Liver (tissue), 7 donors: ENCODE measurements at regions not wholly inside any gene's neighbourhood (a gene's known extent, or its start where the extent isn't known, plus 50 kb on each side); places are given as distances from the start of the nearest gene placed in this dataset.

ENCODE experiments used
- DNase-seq: peaks from one replicate; pipeline ENCODE4 v3.0.0-alpha.2; 2017; ENCODE audit warnings: low spot score
- H3K27ac ChIP-seq, 2 donors: one replicate each; pipeline ENCODE4 v1.7.0; 2013; ENCODE audit warnings: inconsistent platforms in 2 of 2, low read length in 2 of 2, control low read depth in 1 of 2, low read depth in 1 of 2, mild to moderate bottlenecking in 1 of 2
- H3K27me3 ChIP-seq, 4 donors: one replicate each; pipeline versions ENCODE4 v1.6.1 to v1.7.0; 2013; ENCODE audit warnings: low read length in 3 of 4, inconsistent platforms in 1 of 4, mild to moderate bottlenecking in 1 of 4, moderate library complexity in 1 of 4; ENCODE audit not compliant: control insufficient read depth in 4 of 4, insufficient read depth in 4 of 4
- H3K36me3 ChIP-seq, 4 donors: one replicate each; pipeline versions ENCODE4 v1.6.1 to v1.7.0; 2013; ENCODE audit warnings: low read length in 3 of 4, mild to moderate bottlenecking in 3 of 4, low read depth in 1 of 4, moderate library complexity in 1 of 4; ENCODE audit not compliant: control insufficient read depth in 4 of 4, insufficient read depth in 3 of 4
- H3K4me1 ChIP-seq, 4 donors: one replicate each; pipeline versions ENCODE4 v1.6.1 to v1.7.0; 2013; ENCODE audit warnings: low read length in 3 of 4, mild to moderate bottlenecking in 3 of 4, moderate library complexity in 1 of 4; ENCODE audit not compliant: control insufficient read depth in 4 of 4, insufficient read depth in 4 of 4
- H3K4me3 ChIP-seq, 3 donors: one replicate each; pipeline versions ENCODE4 v1.6.1 to v1.7.0; 2013; ENCODE audit warnings: low read length in 3 of 3, control low read depth in 1 of 3, low read depth in 1 of 3, mild to moderate bottlenecking in 1 of 3
- H3K9ac ChIP-seq, 2 donors: one replicate each; pipeline ENCODE4 v1.7.0; 2013; ENCODE audit warnings: low read length in 2 of 2, mild to moderate bottlenecking in 2 of 2, moderate library complexity in 2 of 2, control low read depth in 1 of 2, low read depth in 1 of 2
- H3K9me3 ChIP-seq, 4 donors: one replicate each; pipeline versions ENCODE4 v1.6.1 to v1.7.0; 2013; ENCODE audit warnings: low read length in 3 of 4; ENCODE audit not compliant: control insufficient read depth in 4 of 4
- EGR1 ChIP-seq, 2 donors: IDR thresholded peaks; 2 replicates each; pipeline ENCODE4 v1.6.1; 2016 to 2018; ENCODE audit warnings: antibody characterized with exemption in 2 of 2, low read depth in 2 of 2
- FOXA1 ChIP-seq: IDR thresholded peaks from 2 replicates; pipeline ENCODE4 v1.6.1; 2016; ENCODE audit warnings: antibody characterized with exemption
- FOXA2 ChIP-seq: IDR thresholded peaks from 2 replicates; pipeline ENCODE4 v1.6.1; 2016; ENCODE audit warnings: antibody characterized with exemption
- GABPA ChIP-seq, 2 donors: IDR thresholded peaks in 1 of 2; conservative IDR thresholded peaks in 1 of 2; 2 replicates each; pipeline ENCODE4 v1.6.1; 2016; ENCODE audit warnings: antibody characterized with exemption in 2 of 2, mild to moderate bottlenecking in 1 of 2, moderate library complexity in 1 of 2
- HNF4G ChIP-seq: IDR thresholded peaks from 2 replicates; pipeline ENCODE4 v1.6.1; 2016; ENCODE audit warnings: antibody characterized with exemption
- JUND ChIP-seq, 2 donors: IDR thresholded peaks; 2 replicates each; pipeline ENCODE4 v1.6.1; 2016; ENCODE audit warnings: antibody characterized with exemption in 2 of 2
- NR2F2 ChIP-seq: IDR thresholded peaks from 2 replicates; pipeline ENCODE4 v1.6.1; 2016; ENCODE audit warnings: antibody characterized with exemption
- RAD21 ChIP-seq, 2 donors: IDR thresholded peaks; 2 replicates each; pipeline ENCODE4 v1.6.1; 2016; ENCODE audit warnings: antibody characterized with exemption in 2 of 2, mild to moderate bottlenecking in 2 of 2
- RXRA ChIP-seq, 2 donors: IDR thresholded peaks; 2 replicates each; pipeline ENCODE4 v1.6.1; 2017 to 2018; ENCODE audit warnings: antibody characterized with exemption in 2 of 2, mild to moderate bottlenecking in 1 of 2
- TAF1 ChIP-seq: conservative IDR thresholded peaks from 2 replicates; pipeline ENCODE4 v1.6.1; 2016; ENCODE audit warnings: antibody characterized with exemption, mild to moderate bottlenecking
- YY1 ChIP-seq: IDR thresholded peaks from 2 replicates; pipeline ENCODE4 v1.6.1; 2016; ENCODE audit warnings: antibody characterized with exemption, mild to moderate bottlenecking
- WGBS: extraction: QIAGEN DNeasy Blood & Tissue Kit; methylation state at CpG from one replicate; pipeline ENCODE4 v1.1.7; 2013; 5-methylcytosine and 5-hydroxymethylcytosine counted together
- TF ChIP-seq, protein P1 (sequence below): IDR thresholded peaks from 2 replicates; pipeline ENCODE4 v1.6.1; 2016; ENCODE audit warnings: antibody characterized with exemption
- TF ChIP-seq, protein P2 (sequence below): IDR thresholded peaks from 2 replicates; pipeline ENCODE4 v1.6.1; 2016; ENCODE audit warnings: antibody characterized with exemption, mild to moderate bottlenecking
- TF ChIP-seq, protein P3 (sequence below): IDR thresholded peaks from 2 replicates; pipeline ENCODE4 v1.6.1; 2016; ENCODE audit warnings: antibody characterized with exemption
- TF ChIP-seq, protein P4 (sequence below): IDR thresholded peaks from 2 replicates; pipeline ENCODE4 v1.6.1; 2016; ENCODE audit warnings: antibody characterized with exemption
- donor health status: healthy.
- donor health status: healthy.
- donor health status: healthy.
- donor health status: healthy.

- TF ChIP-seq, protein P1, sequence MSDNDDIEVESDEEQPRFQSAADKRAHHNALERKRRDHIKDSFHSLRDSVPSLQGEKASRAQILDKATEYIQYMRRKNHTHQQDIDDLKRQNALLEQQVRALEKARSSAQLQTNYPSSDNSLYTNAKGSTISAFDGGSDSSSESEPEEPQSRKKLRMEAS: no peak
- no peak for TF ChIP-seq JUND (IDR thresholded peaks at IDR 0.05)
- no peak for TF ChIP-seq GABPA (IDR thresholded peaks at IDR 0.05 in 1 of 2, conservative IDR thresholded peaks at IDR 0.05 in 1 of 2)
- no peak for TF ChIP-seq NR2F2
- TF ChIP-seq, protein P2, sequence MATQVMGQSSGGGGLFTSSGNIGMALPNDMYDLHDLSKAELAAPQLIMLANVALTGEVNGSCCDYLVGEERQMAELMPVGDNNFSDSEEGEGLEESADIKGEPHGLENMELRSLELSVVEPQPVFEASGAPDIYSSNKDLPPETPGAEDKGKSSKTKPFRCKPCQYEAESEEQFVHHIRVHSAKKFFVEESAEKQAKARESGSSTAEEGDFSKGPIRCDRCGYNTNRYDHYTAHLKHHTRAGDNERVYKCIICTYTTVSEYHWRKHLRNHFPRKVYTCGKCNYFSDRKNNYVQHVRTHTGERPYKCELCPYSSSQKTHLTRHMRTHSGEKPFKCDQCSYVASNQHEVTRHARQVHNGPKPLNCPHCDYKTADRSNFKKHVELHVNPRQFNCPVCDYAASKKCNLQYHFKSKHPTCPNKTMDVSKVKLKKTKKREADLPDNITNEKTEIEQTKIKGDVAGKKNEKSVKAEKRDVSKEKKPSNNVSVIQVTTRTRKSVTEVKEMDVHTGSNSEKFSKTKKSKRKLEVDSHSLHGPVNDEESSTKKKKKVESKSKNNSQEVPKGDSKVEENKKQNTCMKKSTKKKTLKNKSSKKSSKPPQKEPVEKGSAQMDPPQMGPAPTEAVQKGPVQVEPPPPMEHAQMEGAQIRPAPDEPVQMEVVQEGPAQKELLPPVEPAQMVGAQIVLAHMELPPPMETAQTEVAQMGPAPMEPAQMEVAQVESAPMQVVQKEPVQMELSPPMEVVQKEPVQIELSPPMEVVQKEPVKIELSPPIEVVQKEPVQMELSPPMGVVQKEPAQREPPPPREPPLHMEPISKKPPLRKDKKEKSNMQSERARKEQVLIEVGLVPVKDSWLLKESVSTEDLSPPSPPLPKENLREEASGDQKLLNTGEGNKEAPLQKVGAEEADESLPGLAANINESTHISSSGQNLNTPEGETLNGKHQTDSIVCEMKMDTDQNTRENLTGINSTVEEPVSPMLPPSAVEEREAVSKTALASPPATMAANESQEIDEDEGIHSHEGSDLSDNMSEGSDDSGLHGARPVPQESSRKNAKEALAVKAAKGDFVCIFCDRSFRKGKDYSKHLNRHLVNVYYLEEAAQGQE: no peak
- Histone ChIP-seq H3K36me3 (no peaks in the 10 kb centered on the region), H3K9me3 (peaks cover 0 to 2% (median 0%) of the 10 kb centered on the region in 4 donors), H3K4me1 (no peaks in the 10 kb centered on the region), H3K4me3 (no peak overlapping the region), H3K9ac (no peak overlapping the region), H3K27me3 (no peaks in the 10 kb centered on the region), H3K27ac (no peak overlapping the region)
- DNase-seq: no peak
- whole genome bisulfite sequencing: 86% methylated on average over 34 of the region's 34 CpGs
Measured at GRCh38 chr19:29439688-29440550, 85.9 kb upstream of the VSTM2B start.

DNA sequence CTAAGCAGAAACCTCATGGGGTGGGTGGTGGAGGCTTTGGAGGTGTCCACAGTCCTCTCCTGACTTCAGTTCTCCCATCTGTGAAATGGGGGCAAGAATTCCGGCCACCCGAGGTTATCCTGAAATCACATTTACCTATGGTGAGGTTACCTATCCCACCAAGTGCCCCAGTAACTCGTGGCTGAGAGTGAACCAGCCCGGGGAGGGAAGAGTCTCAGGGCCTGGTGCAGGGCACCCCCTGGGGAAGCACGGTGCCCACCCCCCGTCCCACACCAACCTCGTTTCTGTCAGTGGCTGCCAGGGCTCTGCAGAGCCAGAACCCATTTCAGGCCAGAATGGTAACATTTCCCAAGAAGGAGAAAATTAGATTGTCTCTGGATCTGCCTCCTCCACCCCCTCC lies 83.7 kb upstream of the VSTM2B start:
- no peaks in the 10 kb centered on the region for H3K27me3 ChIP-seq
- H3K9ac ChIP-seq: no peak overlapping the region
- H3K36me3 ChIP-seq: no peaks in the 10 kb centered on the region
- H3K4me1 ChIP-seq: no peaks in the 10 kb centered on the region
- H3K27ac ChIP-seq: no peak overlapping the region
- TF ChIP-seq YY1 (no peak), RXRA (IDR thresholded peaks at IDR 0.05) (no peak), JUND (IDR thresholded peaks at IDR 0.05) (no peak), EGR1 (IDR thresholded peaks at IDR 0.05; ENCODE audit: low read depth in 2 of 2) (no peak), FOXA1 (no peak), NR2F2 (no peak), RAD21 (IDR thresholded peaks at IDR 0.05) (no peak), HNF4G (no peak), FOXA2 (no peak), TAF1 (no peak)
- TF ChIP-seq, protein P1: no peak
- TF ChIP-seq, protein P3, sequence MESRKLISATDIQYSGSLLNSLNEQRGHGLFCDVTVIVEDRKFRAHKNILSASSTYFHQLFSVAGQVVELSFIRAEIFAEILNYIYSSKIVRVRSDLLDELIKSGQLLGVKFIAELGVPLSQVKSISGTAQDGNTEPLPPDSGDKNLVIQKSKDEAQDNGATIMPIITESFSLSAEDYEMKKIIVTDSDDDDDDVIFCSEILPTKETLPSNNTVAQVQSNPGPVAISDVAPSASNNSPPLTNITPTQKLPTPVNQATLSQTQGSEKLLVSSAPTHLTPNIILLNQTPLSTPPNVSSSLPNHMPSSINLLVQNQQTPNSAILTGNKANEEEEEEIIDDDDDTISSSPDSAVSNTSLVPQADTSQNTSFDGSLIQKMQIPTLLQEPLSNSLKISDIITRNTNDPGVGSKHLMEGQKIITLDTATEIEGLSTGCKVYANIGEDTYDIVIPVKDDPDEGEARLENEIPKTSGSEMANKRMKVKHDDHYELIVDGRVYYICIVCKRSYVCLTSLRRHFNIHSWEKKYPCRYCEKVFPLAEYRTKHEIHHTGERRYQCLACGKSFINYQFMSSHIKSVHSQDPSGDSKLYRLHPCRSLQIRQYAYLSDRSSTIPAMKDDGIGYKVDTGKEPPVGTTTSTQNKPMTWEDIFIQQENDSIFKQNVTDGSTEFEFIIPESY: no peak
- TF ChIP-seq, protein P2: no peak
- TF ChIP-seq, protein P4, sequence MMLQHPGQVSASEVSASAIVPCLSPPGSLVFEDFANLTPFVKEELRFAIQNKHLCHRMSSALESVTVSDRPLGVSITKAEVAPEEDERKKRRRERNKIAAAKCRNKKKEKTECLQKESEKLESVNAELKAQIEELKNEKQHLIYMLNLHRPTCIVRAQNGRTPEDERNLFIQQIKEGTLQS: no peak
- 78% methylated on average over 7 of the region's 7 CpGs for WGBS
- H3K4me3 ChIP-seq: no peak overlapping the region
- peaks cover 0 to 2% (median under 1%) of the 10 kb centered on the region in 4 donors for H3K9me3 ChIP-seq
- DNase-seq: no peak
